ENCODE measurements at regions not wholly inside any gene's neighbourhood (a gene's known extent, or its start where the extent isn't known, plus 50 kb on each side); places are given as distances from the start of the nearest gene placed in this dataset.

GRCh38 chr4:104418286-104418685 lies 76.4 kb downstream of the CXXC4 start:
- no peak for DNase-seq

- no peak for DNase-seq
Observed at GRCh38 chr4:104417357-104417882, 77.3 kb downstream of the CXXC4 start.

GRCh38 chr4:104416725-104417356 lies 77.9 kb downstream of the CXXC4 start:
- no peak for DNase-seq

- no peak for DNase-seq
Observed at GRCh38 chr4:104413487-104413886, 81.2 kb downstream of the CXXC4 start.

GRCh38 chr4:104412344-104412743 lies 82.3 kb downstream of the CXXC4 start:
- no peak for DNase-seq

- no peak for DNase-seq
Observed at GRCh38 chr4:104411502-104411901, 83.2 kb downstream of the CXXC4 start.

GRCh38 chr4:104408878-104409277 lies 85.8 kb downstream of the CXXC4 start:
- no peak for DNase-seq

- no peak for DNase-seq
Observed at GRCh38 chr4:104404361-104404760, 90.3 kb downstream of the CXXC4 start.

GRCh38 chr4:104395168-104395614 lies 99.5 kb downstream of the CXXC4 start:
- DNase-seq = peak in 10 of 56 donors; percentile 0 to 15 (median 2)

GRCh38 chr4:104394406-104395167 lies 100.1 kb downstream of the CXXC4 start:
- DNase-seq = peak in 49 of 56 donors; percentile 4 to 71 (median 36)

- no peak for DNase-seq
Observed at GRCh38 chr4:104393655-104394324, 100.9 kb downstream of the CXXC4 start.

- no peak for DNase-seq
Observed at GRCh38 chr4:104385713-104386112, 109.0 kb downstream of the CXXC4 start.

- DNase-seq = peak in 3 of 56 donors; percentile 1 to 3 (median 1)
Observed at GRCh38 chr4:104382961-104383360, 111.7 kb downstream of the CXXC4 start.

GRCh38 chr4:104381729-104382128 lies 113.0 kb downstream of the CXXC4 start:
- DNase-seq = no peak

- DNase-seq = no peak
Observed at GRCh38 chr4:104365618-104366017, 129.1 kb downstream of the CXXC4 start.

- no peak for DNase-seq
Observed at GRCh38 chr4:104353481-104353880, 141.2 kb downstream of the CXXC4 start.

- no peak for DNase-seq
Observed at GRCh38 chr4:104352211-104352610, 142.5 kb downstream of the CXXC4 start.

GRCh38 chr4:104351706-104352105 lies 143.0 kb downstream of the CXXC4 start:
- no peak for DNase-seq

GRCh38 chr4:104345598-104346242 lies 149.0 kb downstream of the CXXC4 start:
- no peak for DNase-seq

GRCh38 chr4:104344342-104344980 lies 150.2 kb downstream of the CXXC4 start:
- DNase-seq = no peak

GRCh38 chr4:104334410-104334809 lies 160.3 kb downstream of the CXXC4 start:
- no peak for DNase-seq
